H1 (cell line): ENCODE measurements at regions not wholly inside any gene's neighbourhood (a gene's known extent, or its start where the extent isn't known, plus 50 kb on each side); places are given as distances from the start of the nearest gene placed in this dataset.
A peak's percentile ranks its signal among the peaks of the same experiment; 100 is the strongest.

Experiments used
- CTCF ChIA-PET: fragments of 300-600 bp; sonication (Branson Sonifier 250); formaldehyde crosslinking; loops from one replicate; lab custom pipeline; 2021; ENCODE audit not compliant: partially characterized antibody; lab: Charles Lee
- POLR2A ChIA-PET: fragments of 300-600 bp; sonication (Branson Sonifier 250); formaldehyde crosslinking; loops from one replicate; lab custom pipeline; 2021; ENCODE audit warnings: inconsistent platforms; ENCODE audit not compliant: partially characterized antibody; lab: Charles Lee
- DNase-seq, 2 experiments: peaks; one replicate each; pipeline versions ENCODE4 v3.0.0 to v3.0.0-alpha.2; 2010 to 2022; ENCODE audit warnings: low spot score in 2 of 2, low read depth in 1 of 2, mixed read lengths in 1 of 2
- FAIRE-seq: peaks from 2 replicates; lab custom pipeline; 2011; peaks lifted over from hg19 to GRCh38; lab: Jason Lieb, UNC
- H2AFZ ChIP-seq: 2 replicates; pipeline ENCODE4 v1.8.1; 2012; ENCODE audit warnings: low read length, inconsistent platforms
- H2AK5ac ChIP-seq: 2 replicates; pipeline ENCODE4 v1.6.1; 2013; ENCODE audit warnings: low read depth, low read length
- H2BK120ac ChIP-seq: replicated peaks from 2 replicates; pipeline ENCODE3; 2013; ENCODE audit warnings: low read depth, low read length, inconsistent platforms
- H2BK12ac ChIP-seq: 2 replicates; pipeline ENCODE4 v1.6.1; 2013; ENCODE audit warnings: low read depth, low read length
- H2BK15ac ChIP-seq: 2 replicates; pipeline ENCODE4 v1.6.1; 2013; ENCODE audit warnings: low read length
- H2BK20ac ChIP-seq: 2 replicates; pipeline ENCODE4 v1.6.1; 2013; ENCODE audit warnings: low read length
- H2BK5ac ChIP-seq: 2 replicates; pipeline ENCODE4 v1.6.1; 2013; ENCODE audit warnings: low read depth, low read length
- H3K14ac ChIP-seq: 2 replicates; pipeline ENCODE4 v1.6.1; 2013; ENCODE audit warnings: inconsistent platforms; ENCODE audit not compliant: insufficient read length
- H3K18ac ChIP-seq: 2 replicates; pipeline ENCODE4 v1.6.1; 2013; ENCODE audit warnings: low read length; ENCODE audit errors: extremely low read depth
- H3K23ac ChIP-seq: 2 replicates; pipeline ENCODE4 v1.6.1; 2013; ENCODE audit warnings: inconsistent platforms; ENCODE audit not compliant: insufficient read length
- H3K23me2 ChIP-seq: 2 replicates; pipeline ENCODE4 v1.6.1; 2013; ENCODE audit warnings: low read depth, low read length
- H3K27ac ChIP-seq: 2 replicates; pipeline ENCODE4 v1.6.1; 2011; ENCODE audit warnings: low read depth, low read length, inconsistent platforms
- H3K27me3 ChIP-seq, 4 experiments: replicated peaks in 1 of 4; 1 replicate in 1 of 4; 2 replicates in 3 of 4; pipeline versions ENCODE4 v1.6.1 to v1.8.1; 2011 to 2013; ENCODE audit warnings: low read length in 3 of 4, mild to moderate bottlenecking in 3 of 4, inconsistent platforms in 2 of 4, mixed read lengths in 2 of 4, moderate library complexity in 1 of 4; ENCODE audit not compliant: control insufficient read depth in 3 of 4, insufficient read depth in 3 of 4; ENCODE audit errors: extremely low read depth in 1 of 4
- H3K36me3 ChIP-seq, 4 experiments: 2 replicates each; pipeline versions ENCODE4 v1.6.1 to v1.8.1; 2011 to 2013; ENCODE audit warnings: mild to moderate bottlenecking in 4 of 4, low read length in 3 of 4, moderate library complexity in 2 of 4, control low read depth in 1 of 4, inconsistent platforms in 1 of 4; ENCODE audit not compliant: insufficient read depth in 4 of 4, control insufficient read depth in 2 of 4
- H3K4ac ChIP-seq: replicated peaks from 2 replicates; pipeline ENCODE3; 2013; ENCODE audit warnings: low read length, low read depth, mixed read lengths, inconsistent platforms; ENCODE audit not compliant: insufficient read length
- H3K4me1 ChIP-seq, 4 experiments: replicated peaks in 1 of 4; 1 replicate in 1 of 4; 2 replicates in 3 of 4; pipeline versions ENCODE4 v1.6.1 to v1.8.1; 2011 to 2013; ENCODE audit warnings: low read length in 3 of 4, inconsistent platforms in 2 of 4, mixed read lengths in 1 of 4; ENCODE audit not compliant: insufficient read depth in 4 of 4, control insufficient read depth in 3 of 4
- H3K4me2 ChIP-seq, 2 experiments: 2 replicates each; pipeline versions ENCODE4 v1.6.1 to v1.8.1; 2011 to 2013; ENCODE audit warnings: low read depth in 2 of 2, low read length in 2 of 2, control low read depth in 1 of 2, inconsistent platforms in 1 of 2, mild to moderate bottlenecking in 1 of 2; ENCODE audit not compliant: insufficient read depth in 1 of 2
- H3K4me3 ChIP-seq, 4 experiments: fragments of 200-600, 300-600 bp in 1 of 4; sonication (generic), shearing (Covaris generic), sonication (Bioruptor Twin) in 1 of 4; 2 replicates each; pipeline versions ENCODE4 v1.5.1 to v1.8.1; 2011 to 2016; ENCODE audit warnings: low read length in 4 of 4, low read depth in 3 of 4, control low read depth in 2 of 4, inconsistent platforms in 2 of 4, mild to moderate bottlenecking in 2 of 4, mixed read lengths in 1 of 4, moderate library complexity in 1 of 4; ENCODE audit not compliant: insufficient read depth in 2 of 4; ENCODE audit errors: extremely low read depth in 1 of 4
- H3K56ac ChIP-seq: replicated peaks from 2 replicates; pipeline ENCODE3; 2013; ENCODE audit warnings: low read depth, mild to moderate bottlenecking, mixed read lengths, low read length, inconsistent platforms; ENCODE audit not compliant: insufficient read length
- H3K79me1 ChIP-seq: 2 replicates; pipeline ENCODE4 v1.6.1; 2013; ENCODE audit warnings: low read depth, low read length, control low read depth
- H3K79me2 ChIP-seq, 2 experiments: 2 replicates each; pipeline versions ENCODE4 v1.6.1 to v1.8.1; 2012 to 2013; ENCODE audit warnings: low read length in 2 of 2, mild to moderate bottlenecking in 2 of 2, inconsistent platforms in 1 of 2; ENCODE audit not compliant: insufficient read depth in 2 of 2, control insufficient read depth in 1 of 2
- H3K9ac ChIP-seq, 4 experiments: replicated peaks in 1 of 4; 1 replicate in 1 of 4; 2 replicates in 3 of 4; pipeline versions ENCODE4 v1.6.1 to v1.8.1; 2011 to 2013; ENCODE audit warnings: low read depth in 3 of 4, low read length in 3 of 4, control low read depth in 2 of 4, mild to moderate bottlenecking in 2 of 4, moderate library complexity in 2 of 4, inconsistent platforms in 1 of 4; ENCODE audit errors: extremely low read depth in 1 of 4
- H3K9me3 ChIP-seq, 2 experiments: 2 replicates each; pipeline versions ENCODE4 v1.6.1 to v1.8.1; 2012 to 2013; ENCODE audit warnings: mild to moderate bottlenecking in 2 of 2, moderate library complexity in 2 of 2, control low read depth in 1 of 2, inconsistent platforms in 1 of 2, low read depth in 1 of 2, low read length in 1 of 2, mixed read lengths in 1 of 2; ENCODE audit not compliant: insufficient read depth in 2 of 2
- H4K20me1 ChIP-seq, 2 experiments: replicated peaks in 1 of 2; 2 replicates each; pipeline versions ENCODE3 to v1.8.1; 2011 to 2013; ENCODE audit warnings: inconsistent platforms in 2 of 2, low read length in 2 of 2, mild to moderate bottlenecking in 1 of 2; ENCODE audit not compliant: insufficient read depth in 2 of 2, control insufficient read depth in 1 of 2
- H4K5ac ChIP-seq: 2 replicates; pipeline ENCODE4 v1.6.1; 2013; ENCODE audit warnings: low read length, low read depth, mixed read lengths, inconsistent platforms; ENCODE audit not compliant: insufficient read length
- H4K8ac ChIP-seq: 2 replicates; pipeline ENCODE4 v1.8.0; 2013; ENCODE audit warnings: mild to moderate bottlenecking, moderate library complexity, low read length, inconsistent platforms; ENCODE audit not compliant: insufficient read depth; ENCODE audit errors: extremely low read depth
- H4K91ac ChIP-seq: replicated peaks from 2 replicates; pipeline ENCODE3; 2013; ENCODE audit warnings: low read length, mixed read lengths, inconsistent platforms; ENCODE audit not compliant: insufficient read length
- CHD2 ChIP-seq: IDR thresholded peaks from 2 replicates; pipeline ENCODE4 v1.6.1; 2012; ENCODE audit warnings: low read length, improper control_type of control experiment
- EP300 ChIP-seq, 2 experiments: IDR thresholded peaks; 1 replicate in 1 of 2; 2 replicates in 1 of 2; pipeline ENCODE4 v1.6.1; 2011 to 2012; ENCODE audit warnings: low read depth in 2 of 2, low read length in 2 of 2, mild to moderate bottlenecking in 2 of 2, borderline replicate concordance in 1 of 2, inconsistent platforms in 1 of 2, moderate library complexity in 1 of 2
- FOSL1 ChIP-seq: IDR thresholded peaks from 2 replicates; pipeline ENCODE4 v1.6.1; 2011; ENCODE audit warnings: mild to moderate bottlenecking, low read depth, low read length, moderate library complexity; ENCODE audit not compliant: insufficient read depth
- KDM5A ChIP-seq: fragments of 200-600 bp; IDR thresholded peaks from 2 replicates; pipeline ENCODE4 v1.7.1; 2012; ENCODE audit warnings: mild to moderate bottlenecking, low read length, inconsistent platforms, mixed read lengths
- MAX ChIP-seq: IDR thresholded peaks from 2 replicates; pipeline ENCODE4 v1.6.1; 2012; ENCODE audit warnings: inconsistent platforms
- SP4 ChIP-seq: IDR thresholded peaks from 2 replicates; pipeline ENCODE4 v1.6.1; 2012; ENCODE audit warnings: low read length, inconsistent platforms
- SUZ12 ChIP-seq: fragments of 200-600 bp; sonication (generic); IDR thresholded peaks from 2 replicates; pipeline ENCODE4 v1.6.1; 2012; ENCODE audit warnings: mild to moderate bottlenecking, inconsistent platforms, low read length, moderate library complexity, mixed read lengths
- TCF12 ChIP-seq: IDR thresholded peaks from 2 replicates; pipeline ENCODE4 v1.6.1; 2011; ENCODE audit warnings: low read depth, mild to moderate bottlenecking, low read length
- TEAD4 ChIP-seq: IDR thresholded peaks from 2 replicates; pipeline ENCODE4 v1.6.1; 2012; ENCODE audit warnings: low read depth, low read length, inconsistent platforms, mixed read lengths
- WGBS, 2 experiments: shearing (Covaris generic) in 1 of 2; methylation state at CpG; one replicate each; pipeline versions ENCODE4 v1.1.6 to v1.1.7; 2013 to 2015; ENCODE audit warnings: low lambda C conversion rate in 2 of 2, mixed read lengths in 2 of 2, inconsistent platforms in 1 of 2, low coverage in 1 of 2, missing lambda C conversion rate in 1 of 2; ENCODE audit not compliant: insufficient replicate concordance in 2 of 2, insufficient coverage in 1 of 2, insufficient read length in 1 of 2; ENCODE audit errors: extremely low coverage in 1 of 2, missing lambda C conversion rate in 1 of 2; 5-methylcytosine and 5-hydroxymethylcytosine counted together
- TF ChIP-seq, protein P1 (sequence below), 3 experiments: IDR thresholded peaks; 1 replicate in 2 of 3; 2 replicates in 1 of 3; pipeline versions ENCODE4 v1.5.1 to v1.6.1; 2011; ENCODE audit warnings: low read length in 3 of 3, mild to moderate bottlenecking in 3 of 3, inconsistent platforms in 2 of 3, low read depth in 1 of 3, moderate library complexity in 1 of 3; ENCODE audit not compliant: insufficient read depth in 1 of 3; ENCODE audit errors: control extremely low read depth in 1 of 3

- no peak for DNase-seq
- H3K4ac ChIP-seq, result no peak overlapping the region
- no peak overlapping the region for H3K18ac ChIP-seq
- H3K27me3 ChIP-seq, result no peaks in the 10 kb centered on the region
- no peak overlapping the region for H2AK5ac ChIP-seq
- POLR2A ChIA-PET, result interaction anchor here (0.8 to 1.5 kb wide), 5 partner anchors 38 to 653 kb away, joined by 3 to 6 read pairs (median 4); a partner anchor contains a TSS
- H2BK5ac ChIP-seq, result no peak overlapping the region
- no peak overlapping the region for H3K23ac ChIP-seq
- no peaks in the 10 kb centered on the region for H3K79me1 ChIP-seq
- 80% methylated on average over 2 of the region's 2 CpGs; no CpG with 5 or more reads in 1 of the 2 experiments for WGBS, 2 experiments
- H3K4me2 ChIP-seq, result no peak overlapping the region
- H3K4me1 ChIP-seq, result peaks cover 0 to 5% (median 1%) of the 10 kb centered on the region in 4 experiments; a peak in 1 of 7 replicates
- no peaks in the 10 kb centered on the region for H3K9me3 ChIP-seq
- no peak overlapping the region for H3K14ac ChIP-seq
- H3K4me3 ChIP-seq, result no peak overlapping the region
- CTCF ChIA-PET, result interaction anchor here (0.7 to 1.0 kb wide), 2 partner anchors 29 to 138 kb away, joined by 4 to 6 read pairs; no protein-coding TSS in a partner anchor
- H2BK120ac ChIP-seq, result no peak overlapping the region
- no peaks in the 10 kb centered on the region for H4K20me1 ChIP-seq
- no peak overlapping the region for H3K9ac ChIP-seq
- no peaks in the 10 kb centered on the region; the same call in 1 of the 2 replicates for H3K23me2 ChIP-seq
- H2AFZ ChIP-seq, result 0 out of 2 replicates have a peak overlapping the region, but pooled peaks have one; percentile 9
- H4K8ac ChIP-seq, result no peak overlapping the region
- no peak overlapping the region for H3K56ac ChIP-seq
- no peaks in the 10 kb centered on the region for H3K36me3 ChIP-seq
- H4K5ac ChIP-seq, result no peak overlapping the region
- H4K91ac ChIP-seq, result no peak overlapping the region
- no peak overlapping the region for H3K27ac ChIP-seq
- H3K79me2 ChIP-seq, result no peaks in the 10 kb centered on the region
- no peak overlapping the region for H2BK12ac ChIP-seq
- no peak overlapping the region for H2BK15ac ChIP-seq
- no peak overlapping the region for H2BK20ac ChIP-seq
- no peak for FAIRE-seq
- no peak for TF ChIP-seq TCF12
- TF ChIP-seq CHD2, result no peak
- TF ChIP-seq, protein P1, sequence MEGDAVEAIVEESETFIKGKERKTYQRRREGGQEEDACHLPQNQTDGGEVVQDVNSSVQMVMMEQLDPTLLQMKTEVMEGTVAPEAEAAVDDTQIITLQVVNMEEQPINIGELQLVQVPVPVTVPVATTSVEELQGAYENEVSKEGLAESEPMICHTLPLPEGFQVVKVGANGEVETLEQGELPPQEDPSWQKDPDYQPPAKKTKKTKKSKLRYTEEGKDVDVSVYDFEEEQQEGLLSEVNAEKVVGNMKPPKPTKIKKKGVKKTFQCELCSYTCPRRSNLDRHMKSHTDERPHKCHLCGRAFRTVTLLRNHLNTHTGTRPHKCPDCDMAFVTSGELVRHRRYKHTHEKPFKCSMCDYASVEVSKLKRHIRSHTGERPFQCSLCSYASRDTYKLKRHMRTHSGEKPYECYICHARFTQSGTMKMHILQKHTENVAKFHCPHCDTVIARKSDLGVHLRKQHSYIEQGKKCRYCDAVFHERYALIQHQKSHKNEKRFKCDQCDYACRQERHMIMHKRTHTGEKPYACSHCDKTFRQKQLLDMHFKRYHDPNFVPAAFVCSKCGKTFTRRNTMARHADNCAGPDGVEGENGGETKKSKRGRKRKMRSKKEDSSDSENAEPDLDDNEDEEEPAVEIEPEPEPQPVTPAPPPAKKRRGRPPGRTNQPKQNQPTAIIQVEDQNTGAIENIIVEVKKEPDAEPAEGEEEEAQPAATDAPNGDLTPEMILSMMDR (IDR thresholded peaks at IDR 0.05; ENCODE audit: control extremely low read depth in 1 of 3, insufficient read depth in 1 of 3, low read depth in 1 of 3, low read length in 3 of 3), result no peak
- TF ChIP-seq SUZ12, result no peak
- no peak for TF ChIP-seq TEAD4
- no peak for TF ChIP-seq MAX
- no peak for TF ChIP-seq EP300 (IDR thresholded peaks at IDR 0.05; ENCODE audit: borderline replicate concordance in 1 of 2, low read depth in 2 of 2, low read length in 2 of 2)
- no peak for TF ChIP-seq SP4
- TF ChIP-seq FOSL1, result no peak
- no peak for TF ChIP-seq KDM5A
Measured at GRCh38 chr6:27800731-27801373, 111.3 kb downstream of the OR2B2 start.
